ENCODE measurements at regions not wholly inside any gene's neighbourhood (a gene's known extent, or its start where the extent isn't known, plus 50 kb on each side); places are given as distances from the start of the nearest gene placed in this dataset.

- DNase-seq (no peak), ATAC-seq (ENCODE audit: low FRiP score in 2 of 2) (no peak)
- no peak overlapping the region for H3K27ac ChIP-seq
- no peaks in the 10 kb centered on the region for H3K36me3 ChIP-seq
- H3K4me3 ChIP-seq = no peak overlapping the region
- TF ChIP-seq EP300 (IDR thresholded peaks at IDR 0.05) (no peak), CTCF (IDR thresholded peaks at IDR 0.05) (no peak), POLR2AphosphoS5 (IDR thresholded peaks at IDR 0.05) (no peak), POLR2A (IDR thresholded peaks at IDR 0.05) (no peak)
- no peaks in the 10 kb centered on the region for H3K4me1 ChIP-seq
- peaks cover 0 to 3% (median 0%) of the 10 kb centered on the region in 4 donors for H3K9me3 ChIP-seq
- WGBS, 2 donors = 58 to 64% methylated on average over 3 of the region's 3 CpGs
- no peaks in the 10 kb centered on the region for H3K27me3 ChIP-seq
These were observed 132.5 kb upstream of the LHCGR start for GRCh38 chr2:48888066-48888465.

GRCh38 chr2:48886919-48887318 lies 131.4 kb upstream of the LHCGR start:
- no peak for DNase-seq
- ATAC-seq (ENCODE audit: low FRiP score in 2 of 2) = no peak
- H3K4me1 ChIP-seq = no peaks in the 10 kb centered on the region
- no peak overlapping the region for H3K4me3 ChIP-seq
- 81 to 84% methylated on average over 3 of the region's 3 CpGs for WGBS, 2 donors
- H3K36me3 ChIP-seq = no peaks in the 10 kb centered on the region
- no peak overlapping the region for H3K27ac ChIP-seq
- peaks cover 0 to 3% (median 0%) of the 10 kb centered on the region in 4 donors for H3K9me3 ChIP-seq
- no peaks in the 10 kb centered on the region for H3K27me3 ChIP-seq
- TF ChIP-seq POLR2AphosphoS5 (IDR thresholded peaks at IDR 0.05) (no peak), CTCF (IDR thresholded peaks at IDR 0.05) (no peak), POLR2A (IDR thresholded peaks at IDR 0.05) (no peak)

GRCh38 chr2:48885841-48886240 lies 130.3 kb upstream of the LHCGR start:
- no peak for TF ChIP-seq POLR2AphosphoS5 (IDR thresholded peaks at IDR 0.05)
- TF ChIP-seq EP300 (IDR thresholded peaks at IDR 0.05) = no peak
- no peak for TF ChIP-seq POLR2A (IDR thresholded peaks at IDR 0.05)
- TF ChIP-seq CTCF (IDR thresholded peaks at IDR 0.05) = no peak
- H3K4me1 ChIP-seq = no peaks in the 10 kb centered on the region
- H3K36me3 ChIP-seq = no peaks in the 10 kb centered on the region
- 100% methylated on average over 1 of the region's 1 CpG for WGBS, 2 donors
- H3K9me3 ChIP-seq = peaks cover 0 to 3% (median 0%) of the 10 kb centered on the region in 4 donors
- no peak overlapping the region for H3K4me3 ChIP-seq
- H3K27ac ChIP-seq = no peak overlapping the region
- ATAC-seq (ENCODE audit: low FRiP score in 2 of 2) = no peak
- DNase-seq = no peak
- H3K27me3 ChIP-seq = no peaks in the 10 kb centered on the region

- WGBS, 2 donors = 88 to 92% methylated on average over 6 of the region's 6 CpGs
- Histone ChIP-seq H3K27me3 (no peaks in the 10 kb centered on the region), H3K9me3 (peaks cover 0 to 3% (median 0%) of the 10 kb centered on the region in 4 donors), H3K4me1 (no peaks in the 10 kb centered on the region), H3K36me3 (no peaks in the 10 kb centered on the region), H3K27ac (no peak overlapping the region), H3K4me3 (no peak overlapping the region)
- TF ChIP-seq POLR2A (IDR thresholded peaks at IDR 0.05) = no peak
- TF ChIP-seq POLR2AphosphoS5 (IDR thresholded peaks at IDR 0.05) = no peak
- no peak for TF ChIP-seq EP300 (IDR thresholded peaks at IDR 0.05)
- ATAC-seq (ENCODE audit: low FRiP score in 2 of 2) = no peak
- DNase-seq = no peak
These were observed 128.1 kb upstream of the LHCGR start for GRCh38 chr2:48883661-48884060.

- DNase-seq = no peak
- H3K4me3 ChIP-seq = no peak overlapping the region
- no peak overlapping the region for H3K27ac ChIP-seq
- no peaks in the 10 kb centered on the region for H3K36me3 ChIP-seq
- TF ChIP-seq CTCF (IDR thresholded peaks at IDR 0.05) = no peak
- TF ChIP-seq EP300 (IDR thresholded peaks at IDR 0.05) = no peak
- TF ChIP-seq POLR2AphosphoS5 (IDR thresholded peaks at IDR 0.05) = no peak
- TF ChIP-seq POLR2A (IDR thresholded peaks at IDR 0.05) = no peak
- no peak for ATAC-seq (ENCODE audit: low FRiP score in 2 of 2)
- WGBS, 2 donors = 93% methylated on average over 2 of the region's 2 CpGs
- no peaks in the 10 kb centered on the region for H3K4me1 ChIP-seq
- no peaks in the 10 kb centered on the region for H3K27me3 ChIP-seq
- H3K9me3 ChIP-seq = no peaks in the 10 kb centered on the region
These were observed 118.8 kb upstream of the LHCGR start for GRCh38 chr2:48874282-48874681.
